ENCODE measurements at regions not wholly inside any gene's neighbourhood (a gene's known extent, or its start where the extent isn't known, plus 50 kb on each side); places are given as distances from the start of the nearest gene placed in this dataset.

- DNase-seq: no peak
- Histone ChIP-seq H3K14ac (ENCODE audit: insufficient read depth, low read length) (no peak overlapping the region), H4K5ac (ENCODE audit: insufficient read length, low read depth, low read length) (no peak overlapping the region), H3K79me1 (ENCODE audit: insufficient read depth, low read depth, low read length, poor library complexity, severe bottlenecking) (no peaks in the 10 kb centered on the region), H3K9ac (ENCODE audit: extremely low read depth, insufficient read length, low read length) (no peak overlapping the region), H3K4ac (ENCODE audit: low read depth, low read length) (no peak overlapping the region), H2AK5ac (ENCODE audit: insufficient read length, low read length) (no peak overlapping the region), H3K4me1 (ENCODE audit: insufficient read depth, low read length) (no peaks in the 10 kb centered on the region), H3T11ph (ENCODE audit: low read length) (no peak overlapping the region), H2BK15ac (ENCODE audit: low read depth, low read length) (no peak overlapping the region), H3K23ac (ENCODE audit: insufficient read length, low read depth, low read length) (no peak overlapping the region), H3K4me2 (ENCODE audit: insufficient read depth, insufficient read length, low read length) (no peak overlapping the region), H2BK5ac (ENCODE audit: insufficient read length, low read length) (no peak overlapping the region), H4K8ac (replicated peaks; ENCODE audit: insufficient read length, low read depth, low read length) (no peak overlapping the region), H3K18ac (ENCODE audit: insufficient read length, low read depth, low read length) (no peak overlapping the region), H4K20me1 (ENCODE audit: control insufficient read depth, insufficient read depth, insufficient read length) (no peaks in the 10 kb centered on the region), H3K23me2 (ENCODE audit: insufficient read length, low read depth, low read length, poor library complexity, severe bottlenecking) (no peaks in the 10 kb centered on the region), H3K27me3 (ENCODE audit: insufficient read depth, low read length) (no peaks in the 10 kb centered on the region), H3K56ac (ENCODE audit: insufficient read length, low read depth, low read length) (no peak overlapping the region), H2BK12ac (ENCODE audit: insufficient read length, low read depth, low read length) (no peak overlapping the region), H2BK120ac (ENCODE audit: low read depth, low read length, poor library complexity, severe bottlenecking) (no peak overlapping the region), H2BK20ac (ENCODE audit: low read depth, low read length, poor library complexity, severe bottlenecking) (no peak overlapping the region), H3K79me2 (ENCODE audit: insufficient read depth, low read length) (no peaks in the 10 kb centered on the region), H2AFZ (ENCODE audit: low read length) (no peak overlapping the region), H3K9me3 (ENCODE audit: control insufficient read depth, low read depth, low read length) (peaks cover 87% of the 10 kb centered on the region), H4K91ac (ENCODE audit: insufficient read length, low read depth, low read length) (no peak overlapping the region), H3K27ac (ENCODE audit: insufficient read length, low read depth, low read length) (no peak overlapping the region)
- Mint-ChIP-seq H3K27ac (no peak overlapping the region; a peak in 1 of 7 replicates), H3K9me3 (peaks cover 88 to 95% of the 10 kb centered on the region in 2 experiments), H3K36me3 (ENCODE audit: insufficient read depth in 1 of 3, low read depth in 3 of 3) (peaks cover 0 to 20% (median 13%) of the 10 kb centered on the region in 3 experiments; a peak in 5 of 7 replicates), H3K27me3 (ENCODE audit: low read depth) (no peaks in the 10 kb centered on the region; the same call in 1 of the 2 replicates), H3K4me1 (no peaks in the 10 kb centered on the region), H3K4me3 (no peak overlapping the region)
- TF ChIP-seq, protein P1, sequence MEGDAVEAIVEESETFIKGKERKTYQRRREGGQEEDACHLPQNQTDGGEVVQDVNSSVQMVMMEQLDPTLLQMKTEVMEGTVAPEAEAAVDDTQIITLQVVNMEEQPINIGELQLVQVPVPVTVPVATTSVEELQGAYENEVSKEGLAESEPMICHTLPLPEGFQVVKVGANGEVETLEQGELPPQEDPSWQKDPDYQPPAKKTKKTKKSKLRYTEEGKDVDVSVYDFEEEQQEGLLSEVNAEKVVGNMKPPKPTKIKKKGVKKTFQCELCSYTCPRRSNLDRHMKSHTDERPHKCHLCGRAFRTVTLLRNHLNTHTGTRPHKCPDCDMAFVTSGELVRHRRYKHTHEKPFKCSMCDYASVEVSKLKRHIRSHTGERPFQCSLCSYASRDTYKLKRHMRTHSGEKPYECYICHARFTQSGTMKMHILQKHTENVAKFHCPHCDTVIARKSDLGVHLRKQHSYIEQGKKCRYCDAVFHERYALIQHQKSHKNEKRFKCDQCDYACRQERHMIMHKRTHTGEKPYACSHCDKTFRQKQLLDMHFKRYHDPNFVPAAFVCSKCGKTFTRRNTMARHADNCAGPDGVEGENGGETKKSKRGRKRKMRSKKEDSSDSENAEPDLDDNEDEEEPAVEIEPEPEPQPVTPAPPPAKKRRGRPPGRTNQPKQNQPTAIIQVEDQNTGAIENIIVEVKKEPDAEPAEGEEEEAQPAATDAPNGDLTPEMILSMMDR (conservative IDR thresholded peaks at IDR 0.05): no peak
- WGBS (ENCODE audit: extremely low coverage, insufficient read length, low lambda C conversion rate): no CpG with 5 or more reads among the region's 9 CpGs
Observed at GRCh38 chr12:38141861-38142260, 174.7 kb upstream of the ALG10B start.
